KMS-11 (cell line): ENCODE measurements at regions not wholly inside any gene's neighbourhood (a gene's known extent, or its start where the extent isn't known, plus 50 kb on each side); places are given as distances from the start of the nearest gene placed in this dataset.

Source experiments
- H2AFZ ChIP-seq: fragments of 200-600 bp; sonication (generic); 2 replicates; pipeline ENCODE4 v1.6.1; 2016; ENCODE audit warnings: antibody characterized with exemption, mixed run types, low read depth
- H3K27ac ChIP-seq: fragments of 200-600 bp; sonication (generic); 2 replicates; pipeline ENCODE4 v1.6.1; 2016; ENCODE audit warnings: mild to moderate bottlenecking, mixed run types
- H3K27me3 ChIP-seq: fragments of 200-600 bp; sonication (generic); 2 replicates; pipeline ENCODE4 v1.6.1; 2017; ENCODE audit warnings: mild to moderate bottlenecking, low read depth, mixed run types, moderate library complexity; ENCODE audit not compliant: insufficient read depth
- H3K36me3 ChIP-seq: fragments of 200-600 bp; sonication (generic); 2 replicates; pipeline ENCODE4 v1.6.1; 2017; ENCODE audit warnings: mild to moderate bottlenecking, mixed run types; ENCODE audit not compliant: insufficient read depth
- H3K4me1 ChIP-seq: fragments of 200-600 bp; sonication (generic); 2 replicates; pipeline ENCODE4 v1.6.1; 2016; ENCODE audit warnings: mild to moderate bottlenecking, low read depth, mixed run types; ENCODE audit not compliant: poor library complexity, severe bottlenecking
- H3K4me2 ChIP-seq: fragments of 200-600 bp; sonication (generic); 2 replicates; pipeline ENCODE4 v1.7.0; 2016; ENCODE audit warnings: mild to moderate bottlenecking, mixed run types
- H3K4me3 ChIP-seq: fragments of 200-600 bp; sonication (generic); IDR thresholded peaks from 2 replicates; pipeline ENCODE4 v1.6.1; 2017; ENCODE audit warnings: low read depth, low read length, mixed read lengths; ENCODE audit not compliant: insufficient read depth
- H3K79me2 ChIP-seq: fragments of 200-600 bp; sonication (generic); 2 replicates; pipeline ENCODE4 v1.6.1; 2016; ENCODE audit warnings: low read depth, mixed run types; ENCODE audit not compliant: insufficient read depth
- H3K9ac ChIP-seq: fragments of 200-600 bp; sonication (generic); 2 replicates; pipeline ENCODE4 v1.6.1; 2016; ENCODE audit warnings: mild to moderate bottlenecking, mixed run types
- H4K20me1 ChIP-seq: fragments of 200-600 bp; sonication (generic); 2 replicates; pipeline ENCODE4 v1.6.1; 2016; ENCODE audit warnings: mild to moderate bottlenecking, mixed run types; ENCODE audit not compliant: insufficient read depth
- TF ChIP-seq, protein P1 (sequence below): fragments of 200-600 bp; sonication (generic); conservative IDR thresholded peaks from 2 replicates; pipeline ENCODE4 v1.6.1; 2017; ENCODE audit warnings: low read depth, mild to moderate bottlenecking, antibody characterized with exemption, low read length, moderate library complexity, mixed read lengths

DNA sequence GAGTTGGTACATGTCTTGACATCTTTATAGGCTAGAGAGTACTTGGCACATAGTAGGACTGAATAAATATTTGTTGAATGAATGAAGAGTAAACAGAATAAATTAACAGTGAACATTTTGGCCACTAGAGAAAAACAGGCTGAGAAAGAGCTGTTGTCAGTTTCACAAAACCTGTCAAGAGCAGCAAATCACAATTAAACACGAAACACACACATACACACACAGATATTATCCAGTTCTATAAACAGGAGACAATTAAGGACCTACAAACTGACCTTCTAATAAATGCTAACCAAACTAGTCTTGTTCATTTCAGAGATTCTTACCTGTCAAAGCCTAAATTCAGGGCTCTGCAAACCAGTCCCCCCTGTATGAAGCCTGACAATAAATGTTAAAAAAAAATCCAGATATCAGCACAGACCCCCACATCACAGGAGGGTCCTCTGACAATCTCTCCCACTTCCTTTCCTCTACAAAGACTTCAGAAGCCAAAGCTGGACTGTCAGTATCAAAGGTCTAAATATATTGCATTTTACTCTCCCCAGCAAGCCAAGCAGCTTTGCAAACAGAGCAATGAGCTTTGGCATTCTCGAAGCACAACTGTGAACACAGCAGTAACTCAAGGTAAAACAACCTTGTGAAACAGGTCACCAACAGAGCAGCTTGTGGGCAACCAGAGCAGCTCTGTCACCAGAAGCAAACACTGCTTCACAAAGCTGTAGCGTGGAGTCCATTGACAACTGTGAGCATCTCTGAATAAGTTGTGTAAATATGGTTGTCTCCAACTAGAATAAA is 229.9 kb downstream of the TBXT start:
- Histone ChIP-seq H3K79me2 (no peaks in the 10 kb centered on the region), H3K27me3 (no peaks in the 10 kb centered on the region), H2AFZ (no peak overlapping the region), H3K4me2 (no peak overlapping the region), H3K4me3 (no peak overlapping the region), H3K27ac (no peak overlapping the region), H3K4me1 (no peaks in the 10 kb centered on the region), H3K36me3 (no peaks in the 10 kb centered on the region), H3K9ac (no peak overlapping the region), H4K20me1 (no peaks in the 10 kb centered on the region)
- TF ChIP-seq, protein P1, sequence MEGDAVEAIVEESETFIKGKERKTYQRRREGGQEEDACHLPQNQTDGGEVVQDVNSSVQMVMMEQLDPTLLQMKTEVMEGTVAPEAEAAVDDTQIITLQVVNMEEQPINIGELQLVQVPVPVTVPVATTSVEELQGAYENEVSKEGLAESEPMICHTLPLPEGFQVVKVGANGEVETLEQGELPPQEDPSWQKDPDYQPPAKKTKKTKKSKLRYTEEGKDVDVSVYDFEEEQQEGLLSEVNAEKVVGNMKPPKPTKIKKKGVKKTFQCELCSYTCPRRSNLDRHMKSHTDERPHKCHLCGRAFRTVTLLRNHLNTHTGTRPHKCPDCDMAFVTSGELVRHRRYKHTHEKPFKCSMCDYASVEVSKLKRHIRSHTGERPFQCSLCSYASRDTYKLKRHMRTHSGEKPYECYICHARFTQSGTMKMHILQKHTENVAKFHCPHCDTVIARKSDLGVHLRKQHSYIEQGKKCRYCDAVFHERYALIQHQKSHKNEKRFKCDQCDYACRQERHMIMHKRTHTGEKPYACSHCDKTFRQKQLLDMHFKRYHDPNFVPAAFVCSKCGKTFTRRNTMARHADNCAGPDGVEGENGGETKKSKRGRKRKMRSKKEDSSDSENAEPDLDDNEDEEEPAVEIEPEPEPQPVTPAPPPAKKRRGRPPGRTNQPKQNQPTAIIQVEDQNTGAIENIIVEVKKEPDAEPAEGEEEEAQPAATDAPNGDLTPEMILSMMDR, result no peak

DNA sequence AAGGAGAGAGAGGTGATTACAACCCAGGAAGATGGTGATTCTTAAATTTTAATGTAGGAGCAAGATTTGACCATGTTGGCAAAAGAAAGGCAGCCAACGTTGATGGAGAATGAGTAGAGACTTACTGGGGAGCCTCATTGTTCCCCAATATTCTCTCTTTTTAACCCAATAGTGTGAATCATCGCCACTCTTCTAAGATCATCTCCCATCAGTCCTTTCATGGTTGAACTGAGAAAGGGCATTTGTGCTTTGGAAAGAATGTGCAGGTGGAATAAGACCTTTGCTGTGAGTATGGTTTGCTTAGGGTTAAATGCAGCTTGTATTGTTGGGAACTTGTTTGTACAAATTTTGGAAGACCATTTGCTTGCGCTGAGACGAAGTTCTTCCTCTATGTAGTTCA is 231.0 kb downstream of the TBXT start:
- H3K79me2 ChIP-seq, result no peaks in the 10 kb centered on the region
- H3K27me3 ChIP-seq, result no peaks in the 10 kb centered on the region
- H3K36me3 ChIP-seq, result no peaks in the 10 kb centered on the region
- no peak overlapping the region for H3K4me2 ChIP-seq
- H2AFZ ChIP-seq, result no peak overlapping the region
- no peak overlapping the region for H3K9ac ChIP-seq
- H3K4me3 ChIP-seq, result no peak overlapping the region
- H3K27ac ChIP-seq, result no peak overlapping the region
- H3K4me1 ChIP-seq, result no peaks in the 10 kb centered on the region
- TF ChIP-seq, protein P1, result no peak
- H4K20me1 ChIP-seq, result no peaks in the 10 kb centered on the region

DNA sequence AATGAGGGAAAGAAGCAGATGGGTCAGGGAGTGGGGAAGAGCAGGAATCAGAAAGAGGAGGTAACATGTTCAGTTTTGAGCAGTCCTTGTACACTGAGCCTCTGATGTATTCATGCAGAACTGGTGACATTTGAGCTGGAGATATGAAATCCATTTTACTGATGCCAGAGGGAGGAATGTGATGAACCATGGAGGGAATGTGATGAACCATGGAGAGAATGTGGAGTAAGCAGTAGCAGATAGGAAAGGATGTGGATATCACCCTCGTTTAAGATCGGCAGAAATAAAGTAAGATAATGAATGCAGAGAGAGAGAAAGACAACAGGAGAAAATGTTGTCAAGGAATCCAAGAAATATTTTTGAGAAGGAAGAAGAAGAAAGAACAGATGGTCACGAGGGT is 231.6 kb downstream of the TBXT start:
- H3K27ac ChIP-seq, result no peak overlapping the region
- no peaks in the 10 kb centered on the region for H3K79me2 ChIP-seq
- no peak overlapping the region for H3K4me3 ChIP-seq
- no peak overlapping the region for H2AFZ ChIP-seq
- TF ChIP-seq, protein P1, result no peak
- no peaks in the 10 kb centered on the region for H3K36me3 ChIP-seq
- no peak overlapping the region for H3K4me2 ChIP-seq
- no peak overlapping the region for H3K9ac ChIP-seq
- no peaks in the 10 kb centered on the region for H3K4me1 ChIP-seq
- no peaks in the 10 kb centered on the region for H4K20me1 ChIP-seq
- no peaks in the 10 kb centered on the region for H3K27me3 ChIP-seq

DNA sequence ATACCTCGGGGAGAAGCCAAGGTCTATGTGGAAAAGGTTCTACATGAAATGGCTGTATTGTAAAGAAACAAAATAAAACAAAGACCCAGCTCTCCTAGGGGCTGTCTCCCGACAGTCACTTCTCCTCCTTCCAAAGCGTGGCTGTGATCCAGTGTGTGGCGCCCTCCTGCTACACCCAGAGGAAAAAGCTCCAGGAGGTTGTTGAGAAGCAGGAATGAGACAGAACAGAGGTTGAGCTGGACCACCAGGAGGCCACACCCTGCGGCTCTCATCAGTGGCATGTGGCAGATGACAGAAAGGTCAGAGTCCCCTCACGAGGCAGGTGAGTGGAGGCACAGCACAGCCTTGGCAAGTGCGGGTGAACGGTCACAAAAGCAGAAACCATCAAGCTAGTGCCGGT is 236.0 kb downstream of the TBXT start:
- H3K27ac ChIP-seq, result no peak overlapping the region
- H4K20me1 ChIP-seq, result no peaks in the 10 kb centered on the region
- H3K9ac ChIP-seq, result no peak overlapping the region
- no peaks in the 10 kb centered on the region for H3K27me3 ChIP-seq
- TF ChIP-seq, protein P1, result no peak
- H3K36me3 ChIP-seq, result no peaks in the 10 kb centered on the region
- no peak overlapping the region for H3K4me2 ChIP-seq
- no peaks in the 10 kb centered on the region for H3K4me1 ChIP-seq
- H2AFZ ChIP-seq, result no peak overlapping the region
- H3K79me2 ChIP-seq, result no peaks in the 10 kb centered on the region
- no peak overlapping the region for H3K4me3 ChIP-seq
